Activated naive CD4-positive, alpha-beta T cell (primary cell): ENCODE measurements at regions not wholly inside any gene's neighbourhood (a gene's known extent, or its start where the extent isn't known, plus 50 kb on each side); places are given as distances from the start of the nearest gene placed in this dataset.
A peak's percentile ranks its signal among the peaks of the same experiment; 100 is the strongest.

ENCODE experiments used
- DNase-seq, 4 experiments: peaks; one replicate each; lab custom pipeline; 2025; lab: John Stamatoyannopoulos, UW

DNA sequence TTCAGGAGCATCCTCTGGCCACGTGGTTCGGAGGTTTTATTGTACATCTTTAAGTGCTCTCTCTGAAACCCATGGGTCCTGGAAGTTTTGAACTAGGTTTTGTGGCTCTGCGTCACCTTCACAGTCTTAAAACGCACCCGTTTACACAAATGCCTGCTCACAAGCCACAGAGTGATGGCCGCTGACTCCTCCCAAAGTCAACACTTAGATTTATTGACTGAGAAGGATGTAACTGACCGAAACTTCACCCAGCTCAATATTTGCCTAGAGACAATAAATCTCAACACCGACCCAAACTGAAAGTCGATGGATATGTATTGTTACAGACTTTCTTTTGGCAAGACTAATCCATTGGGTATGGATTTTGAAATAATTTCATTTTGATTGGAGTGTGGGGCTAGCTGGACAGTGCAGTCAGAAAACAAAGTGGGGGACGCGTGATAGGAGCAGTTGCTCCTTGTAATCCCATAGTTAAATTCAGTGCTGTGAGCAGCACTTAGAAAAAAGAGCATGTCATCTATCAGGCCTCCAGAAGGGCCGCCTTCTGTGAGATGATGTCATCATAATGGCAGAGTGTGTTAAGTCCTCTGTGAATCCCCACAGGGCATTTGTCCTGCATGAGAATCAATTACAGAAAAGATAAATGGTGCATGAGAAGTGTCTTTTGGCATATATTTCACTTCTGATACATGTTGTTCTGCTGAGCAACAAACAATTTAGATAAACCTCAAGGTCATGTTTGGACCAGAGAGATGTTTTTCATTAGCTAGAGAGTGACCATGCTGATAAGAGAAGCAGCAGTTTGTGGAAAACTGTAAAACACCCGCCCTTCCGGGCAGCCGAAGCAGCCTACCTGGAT, 183.7 kb downstream of the INO80D start:
- no peak for DNase-seq

DNA sequence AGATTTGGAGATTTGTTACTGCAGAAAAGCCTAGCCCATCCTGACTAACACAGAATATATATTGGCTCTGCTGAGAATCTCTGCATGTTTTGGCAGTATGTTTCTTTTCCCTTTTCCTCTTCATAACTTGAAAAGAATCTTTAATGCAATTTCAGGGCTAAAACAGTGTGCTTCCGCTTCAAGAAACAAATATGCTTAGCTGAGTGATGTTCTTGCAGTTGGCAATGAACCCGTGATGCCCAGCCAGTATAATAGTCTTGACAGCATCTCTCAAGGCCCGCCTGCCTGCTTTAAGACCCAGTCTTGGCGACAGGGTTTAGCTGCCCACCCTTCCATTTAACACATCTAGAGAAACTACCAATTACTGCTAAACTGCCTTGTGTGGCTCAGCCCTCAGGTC, 184.5 kb downstream of the INO80D start:
- DNase-seq = no peak

GRCh38 chr2:205898744-205899143, 187.2 kb downstream of the INO80D start:
- DNase-seq = no peak

DNA sequence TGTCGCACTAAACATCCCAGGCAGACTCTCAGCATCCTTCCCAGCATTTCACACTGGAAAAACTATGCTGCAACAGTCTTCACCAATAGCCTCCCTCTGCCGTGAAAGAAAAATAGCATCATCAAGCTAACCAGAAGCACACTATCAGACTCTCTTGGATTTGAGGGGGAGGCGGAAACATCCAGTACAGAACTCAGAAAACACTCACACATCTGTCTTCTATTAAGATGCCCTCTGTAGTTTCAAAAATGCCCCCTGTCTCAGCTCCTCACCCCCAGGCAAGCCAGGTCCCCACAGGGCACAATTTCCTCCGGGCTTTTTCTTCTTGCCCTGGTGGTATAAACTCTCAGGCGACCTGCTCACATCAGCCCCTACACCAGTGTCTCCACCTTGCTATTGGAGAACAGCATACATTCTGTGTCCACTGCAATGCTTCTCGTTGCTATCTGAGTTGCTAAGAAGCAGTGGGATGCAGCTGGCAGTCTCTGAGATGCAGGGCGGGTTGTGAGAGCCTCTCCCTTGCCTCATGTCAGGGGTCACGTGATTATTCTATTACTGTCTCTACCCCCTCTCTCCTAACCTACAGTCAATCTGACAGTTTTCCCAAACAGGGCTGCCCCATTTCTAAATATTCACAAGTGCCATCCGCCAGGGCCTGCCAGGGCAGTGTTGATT, 189.9 kb downstream of the INO80D start:
- no peak for DNase-seq

GRCh38 chr2:205892665-205893259, 193.2 kb downstream of the INO80D start:
- DNase-seq = no peak

DNA sequence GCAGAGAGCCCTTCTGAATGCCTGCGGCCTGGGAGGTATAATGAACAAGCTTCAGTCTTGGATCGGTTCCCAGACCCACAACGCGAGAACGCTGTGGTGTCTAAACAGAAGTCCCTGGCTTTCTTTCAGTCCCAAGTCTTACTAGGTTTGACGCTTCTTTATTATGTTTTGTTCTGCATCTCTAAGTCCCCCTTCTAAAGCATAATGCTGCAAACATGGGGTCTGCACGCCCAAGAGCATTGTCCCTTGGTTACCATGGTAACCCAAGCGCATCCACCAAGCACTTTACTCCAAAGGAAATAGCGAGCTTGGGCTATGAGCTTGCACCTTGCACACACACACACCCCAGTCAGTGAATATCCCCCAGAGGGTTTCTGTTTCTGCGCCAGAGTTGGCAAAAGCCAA, 193.7 kb downstream of the INO80D start:
- no peak for DNase-seq

DNA sequence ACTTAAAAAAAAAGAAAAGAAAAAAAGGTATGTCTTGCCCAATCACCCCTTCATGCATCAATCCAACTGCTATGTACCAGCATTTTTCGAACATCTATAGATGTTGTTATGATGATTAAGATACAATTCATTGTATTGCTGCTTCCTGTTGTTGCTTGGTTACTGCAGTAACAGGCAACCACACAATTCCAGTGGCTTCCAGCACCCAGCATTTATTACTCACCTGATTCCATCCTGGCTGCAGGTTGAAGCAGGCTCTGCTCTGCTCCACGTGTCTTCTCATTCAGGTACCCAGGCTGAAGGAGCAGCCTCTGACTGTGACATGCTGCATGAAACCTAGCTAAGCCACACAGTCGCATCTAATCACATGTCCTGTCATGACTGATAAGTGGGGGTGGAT, 196.9 kb downstream of the INO80D start:
- DNase-seq = no peak

GRCh38 chr2:205887637-205888036, 198.3 kb downstream of the INO80D start:
- DNase-seq = no peak

DNA sequence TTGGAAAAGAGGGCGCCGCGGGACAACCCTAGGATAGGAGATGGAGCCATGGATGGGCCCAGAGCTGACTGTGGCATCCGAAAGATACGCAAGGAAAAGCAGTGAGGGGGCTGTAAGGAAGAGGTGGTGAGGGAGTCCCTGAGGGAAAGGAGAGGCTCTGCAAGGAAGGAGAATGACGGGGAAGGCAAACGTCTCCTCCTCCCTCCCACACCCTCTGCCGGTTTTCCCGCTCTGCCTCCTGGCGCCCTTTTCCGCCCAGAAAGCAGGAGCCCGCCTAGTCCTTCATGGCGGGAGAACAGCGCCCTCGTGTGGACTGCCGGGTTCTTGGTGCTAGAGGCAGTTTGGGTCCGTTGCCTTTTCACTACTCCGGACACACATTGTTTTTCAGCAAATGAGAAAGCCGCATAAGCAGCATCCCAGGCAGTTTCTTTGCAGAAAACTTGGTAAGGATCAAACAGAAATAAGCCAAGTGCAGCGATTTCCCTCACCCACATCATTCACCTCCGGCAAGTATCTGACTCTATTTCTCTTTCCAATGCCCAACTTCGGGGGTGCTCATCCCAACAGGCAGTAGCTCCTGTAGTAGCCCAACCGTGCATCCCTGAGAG, 200.4 kb downstream of the INO80D start:
- DNase-seq = peak; percentile 10 to 32 (median 17)

- no peak for DNase-seq
Observed at GRCh38 chr2:205883965-205884364, 201.7 kb downstream of the NRP2 start.

GRCh38 chr2:205882806-205883425, 200.6 kb downstream of the NRP2 start:
- no peak for DNase-seq

- DNase-seq = no peak
Observed at GRCh38 chr2:205880048-205880447, 197.7 kb downstream of the NRP2 start.

DNA sequence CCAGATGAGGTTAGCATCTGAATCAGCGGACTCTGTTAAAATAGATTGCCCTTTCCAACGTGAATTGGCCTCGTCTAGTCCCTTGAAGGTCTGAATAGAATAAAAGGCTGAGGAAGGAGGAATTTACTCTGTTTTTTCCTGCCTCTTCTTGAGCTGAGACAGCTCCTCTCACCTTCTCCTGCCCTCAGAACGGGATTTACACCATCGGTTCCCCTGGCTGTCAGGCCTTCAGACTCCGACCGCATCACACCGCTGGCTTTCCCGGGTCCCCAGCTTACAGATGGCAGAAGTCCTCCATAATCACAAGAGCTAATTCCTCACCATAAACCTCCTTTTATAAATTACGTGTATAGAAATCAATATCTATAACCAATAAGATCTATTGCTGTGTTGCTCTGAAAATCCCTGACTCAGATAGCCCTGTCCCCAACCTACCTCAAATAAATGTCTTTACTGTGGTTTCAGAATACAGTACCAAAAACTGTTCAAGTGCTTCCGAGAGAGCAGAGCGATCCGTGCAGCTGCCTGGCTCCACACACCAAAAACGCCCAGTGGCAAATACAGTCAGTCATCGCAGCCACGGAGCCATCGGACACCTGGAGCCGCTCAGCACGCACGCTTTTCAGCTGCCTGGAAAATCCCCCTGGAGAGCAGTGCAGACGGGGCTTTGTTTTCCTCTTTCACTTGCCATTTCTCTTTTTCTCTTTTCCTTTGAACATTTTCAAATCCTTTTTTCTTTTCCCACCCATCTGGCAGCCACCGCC, 196.9 kb downstream of the NRP2 start:
- DNase-seq = no peak

DNA sequence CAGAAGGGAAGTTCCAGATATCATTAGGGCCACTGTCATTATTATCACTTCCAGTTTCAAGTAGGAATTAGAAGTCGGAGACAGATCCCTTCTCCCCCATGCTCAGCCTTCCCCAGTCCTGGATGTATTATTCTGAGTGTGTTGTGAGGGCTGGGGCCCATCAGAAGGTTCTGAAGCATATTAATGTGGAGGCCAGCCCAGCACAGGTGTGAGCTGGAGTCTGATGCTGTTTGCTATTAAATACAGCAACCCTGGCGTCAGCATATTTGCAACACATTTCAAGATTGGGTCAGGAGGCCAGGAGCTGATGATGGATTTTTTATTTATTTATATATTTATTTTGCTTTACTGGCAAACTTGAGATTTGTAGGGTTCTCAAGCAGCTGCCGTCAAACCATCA, 195.2 kb downstream of the NRP2 start:
- DNase-seq = no peak

GRCh38 chr2:205876127-205876526, 193.8 kb downstream of the NRP2 start:
- DNase-seq = no peak

DNA sequence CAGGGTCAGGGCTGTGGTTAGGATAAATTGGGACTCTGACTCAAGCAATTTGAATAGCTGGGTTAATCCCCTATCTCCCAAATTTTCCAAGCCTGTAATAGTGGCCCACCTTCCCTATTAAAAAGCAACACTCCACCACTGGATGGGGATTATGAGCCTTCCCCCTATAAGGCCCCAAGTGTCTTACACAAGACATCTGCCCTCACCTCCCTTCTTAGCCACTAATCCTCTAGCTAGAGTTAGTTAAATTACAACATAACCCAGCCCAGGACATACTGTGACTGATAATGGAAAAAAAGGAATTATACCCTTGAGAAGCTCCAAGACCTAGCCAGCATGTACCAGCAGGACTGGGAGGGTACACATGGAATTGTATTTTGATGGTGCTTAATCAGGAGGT, 190.4 kb downstream of the NRP2 start:
- DNase-seq = no peak

DNA sequence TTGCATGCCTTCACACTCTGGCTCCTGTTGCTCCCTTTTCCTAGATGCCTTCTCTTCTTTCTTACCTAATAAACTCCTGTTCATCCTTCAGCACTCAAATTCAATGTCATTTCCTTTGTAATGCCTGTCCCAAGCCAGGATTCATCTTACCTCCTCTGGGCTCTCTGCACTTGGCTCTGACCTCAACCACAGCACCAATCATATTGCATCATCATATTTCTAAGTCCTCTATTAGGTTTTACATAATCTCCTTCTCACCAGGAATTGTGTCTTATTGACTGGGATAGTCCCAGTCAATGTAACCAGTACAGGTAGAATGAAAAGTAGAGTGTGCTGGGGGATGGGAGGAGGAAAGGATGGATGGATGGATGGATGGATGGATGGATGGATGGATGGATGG, 187.1 kb downstream of the NRP2 start:
- DNase-seq = no peak

DNA sequence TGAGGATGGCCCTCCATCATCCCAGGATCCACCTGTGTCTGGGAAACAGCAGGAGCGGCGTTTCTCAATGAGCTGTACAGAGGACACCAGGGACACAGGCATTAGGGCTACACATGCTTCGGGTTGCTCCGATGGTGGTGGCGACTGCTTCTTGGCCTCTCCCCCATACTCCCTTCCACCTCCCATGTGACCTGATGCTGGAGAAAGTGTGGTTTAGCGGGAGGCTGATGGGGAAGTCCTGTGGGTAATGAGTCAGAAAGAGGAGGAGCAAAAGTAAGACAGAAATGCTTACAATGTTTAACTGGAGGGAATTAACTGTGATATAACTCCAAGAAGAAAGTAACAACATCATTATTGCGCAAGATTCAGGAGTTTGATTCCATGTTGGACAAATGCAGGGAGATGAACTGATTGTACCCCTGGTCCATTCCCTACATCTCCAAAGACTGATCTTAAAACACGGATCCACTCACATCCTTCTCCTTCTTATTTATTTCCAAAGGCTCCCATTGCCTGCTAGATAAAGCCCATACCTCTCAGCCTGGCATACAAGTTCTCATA, 186.6 kb downstream of the NRP2 start:
- no peak for DNase-seq

- DNase-seq = no peak
Observed at GRCh38 chr2:205868053-205868452, 185.8 kb downstream of the NRP2 start.

DNA sequence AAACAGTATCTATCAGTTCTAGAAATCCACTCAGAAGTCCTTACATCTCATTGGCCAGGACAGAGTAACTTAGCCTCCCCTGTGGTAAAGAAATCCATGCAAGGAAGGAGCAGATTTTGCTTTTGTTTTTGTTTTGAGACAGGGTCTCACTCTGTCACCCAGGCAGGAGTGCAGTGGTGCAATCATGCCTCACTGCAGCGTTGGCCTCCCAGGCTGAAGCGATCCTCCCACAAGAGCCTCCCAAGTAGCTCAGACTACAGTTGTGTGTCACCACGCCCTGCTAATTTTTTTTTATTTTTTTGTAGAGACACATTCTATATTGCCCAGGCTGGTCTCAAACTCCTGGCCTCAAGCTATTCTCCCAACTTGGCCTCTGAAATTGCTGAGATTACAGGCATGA, 185.1 kb downstream of the NRP2 start:
- DNase-seq = no peak

DNA sequence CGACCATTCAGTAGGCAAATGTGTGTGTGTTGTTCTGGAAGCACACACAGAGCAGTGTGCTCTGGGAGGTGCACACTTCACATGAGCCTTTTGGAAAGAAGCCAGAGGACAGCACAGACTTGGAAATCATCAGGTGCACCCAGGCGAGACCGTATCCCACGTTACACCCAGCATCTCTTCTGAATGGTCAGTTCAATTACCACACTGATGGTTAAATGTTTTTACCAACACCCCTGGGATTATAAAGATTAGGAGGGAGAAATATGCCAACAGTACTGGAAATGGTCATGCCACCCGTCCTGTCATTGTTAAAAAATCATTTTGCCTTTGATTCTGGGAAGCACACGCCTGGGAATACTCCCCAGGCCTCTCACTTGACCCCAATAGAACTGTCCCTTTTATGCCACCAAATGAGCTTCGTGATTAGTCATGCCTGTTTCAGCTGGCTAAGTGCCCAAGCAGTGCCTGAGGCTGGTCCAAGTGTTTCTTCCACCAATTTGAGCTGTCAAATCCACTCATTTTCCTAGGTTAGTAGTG, 183.7 kb downstream of the NRP2 start:
- DNase-seq = no peak
